ENCODE measurements at regions not wholly inside any gene's neighbourhood (a gene's known extent, or its start where the extent isn't known, plus 50 kb on each side); places are given as distances from the start of the nearest gene placed in this dataset.

- no peaks in the 10 kb centered on the region for H3K4me1 ChIP-seq (ENCODE audit: control insufficient read depth, extremely low read depth, insufficient read depth, low read length)
- no peak overlapping the region for H3K27ac ChIP-seq (ENCODE audit: insufficient read depth, low read length)
- no peaks in the 10 kb centered on the region for H3K36me3 ChIP-seq (ENCODE audit: control insufficient read depth, insufficient read depth, low read length)
- TF ChIP-seq CTCF (conservative IDR thresholded peaks at IDR 0.05 in 1 of 2, IDR thresholded peaks at IDR 0.05 in 1 of 2; ENCODE audit: low read depth in 1 of 2, low read length in 2 of 2) (no peak), EZH2 (IDR thresholded peaks at IDR 0.05; ENCODE audit: low read length, missing control alignments) (no peak)
- H3K27me3 ChIP-seq (ENCODE audit: control insufficient read depth, insufficient read depth, low read length), result peaks cover 17% of the 10 kb centered on the region
- DNase-seq (ENCODE audit: low read depth in 2 of 2), result no peak
- no peak overlapping the region for H3K4me3 ChIP-seq (replicated peaks in 1 of 4; ENCODE audit: control extremely low read depth in 1 of 4, insufficient read depth in 1 of 4, low read depth in 3 of 4, low read length in 4 of 4)
- no peaks in the 10 kb centered on the region for H3K9me3 ChIP-seq (ENCODE audit: control insufficient read depth, insufficient read depth, low read depth, low read length)
- H3K9ac ChIP-seq (ENCODE audit: insufficient read depth, low read length), result no peak overlapping the region
- H2AFZ ChIP-seq (ENCODE audit: low read length), result no peak overlapping the region
- H3K79me2 ChIP-seq (ENCODE audit: control insufficient read depth, insufficient read depth, low read length), result no peaks in the 10 kb centered on the region
- H4K20me1 ChIP-seq (ENCODE audit: control insufficient read depth, extremely low read depth, insufficient read depth, low read length), result no peaks in the 10 kb centered on the region
- no peak overlapping the region for H3K4me2 ChIP-seq (ENCODE audit: extremely low read depth, insufficient read depth, low read length)
Observed at GRCh38 chr11:11769362-11769761, 72.4 kb upstream of the USP47 start.

- no peaks in the 10 kb centered on the region for H3K79me2 ChIP-seq (ENCODE audit: control insufficient read depth, insufficient read depth, low read length)
- H3K4me1 ChIP-seq (ENCODE audit: control insufficient read depth, extremely low read depth, insufficient read depth, low read length), result no peaks in the 10 kb centered on the region
- no peak overlapping the region for H3K4me3 ChIP-seq (replicated peaks in 1 of 4; ENCODE audit: control extremely low read depth in 1 of 4, insufficient read depth in 1 of 4, low read depth in 3 of 4, low read length in 4 of 4)
- no peak for DNase-seq (ENCODE audit: low read depth in 2 of 2)
- H3K36me3 ChIP-seq (ENCODE audit: control insufficient read depth, insufficient read depth, low read length), result no peaks in the 10 kb centered on the region
- no peaks in the 10 kb centered on the region for H3K9me3 ChIP-seq (ENCODE audit: control insufficient read depth, insufficient read depth, low read depth, low read length)
- TF ChIP-seq CTCF (conservative IDR thresholded peaks at IDR 0.05 in 1 of 2, IDR thresholded peaks at IDR 0.05 in 1 of 2; ENCODE audit: low read depth in 1 of 2, low read length in 2 of 2), result no peak
- TF ChIP-seq EZH2 (IDR thresholded peaks at IDR 0.05; ENCODE audit: low read length, missing control alignments), result no peak
- H2AFZ ChIP-seq (ENCODE audit: low read length), result no peak overlapping the region
- H3K4me2 ChIP-seq (ENCODE audit: extremely low read depth, insufficient read depth, low read length), result no peak overlapping the region
- no peak overlapping the region for H3K27ac ChIP-seq (ENCODE audit: insufficient read depth, low read length)
- no peak overlapping the region for H3K9ac ChIP-seq (ENCODE audit: insufficient read depth, low read length)
- no peaks in the 10 kb centered on the region for H4K20me1 ChIP-seq (ENCODE audit: control insufficient read depth, extremely low read depth, insufficient read depth, low read length)
- H3K27me3 ChIP-seq (ENCODE audit: control insufficient read depth, insufficient read depth, low read length), result peaks cover 21% of the 10 kb centered on the region
Observed at GRCh38 chr11:11764423-11764803, 77.4 kb upstream of the USP47 start.

- no peak overlapping the region for H3K27ac ChIP-seq (ENCODE audit: insufficient read depth, low read length)
- H3K4me1 ChIP-seq (ENCODE audit: control insufficient read depth, extremely low read depth, insufficient read depth, low read length), result no peaks in the 10 kb centered on the region
- peaks cover 16% of the 10 kb centered on the region for H3K27me3 ChIP-seq (ENCODE audit: control insufficient read depth, insufficient read depth, low read length)
- H2AFZ ChIP-seq (ENCODE audit: low read length), result no peak overlapping the region
- H3K9me3 ChIP-seq (ENCODE audit: control insufficient read depth, insufficient read depth, low read depth, low read length), result no peaks in the 10 kb centered on the region
- H3K4me3 ChIP-seq (replicated peaks in 1 of 4; ENCODE audit: control extremely low read depth in 1 of 4, insufficient read depth in 1 of 4, low read depth in 3 of 4, low read length in 4 of 4), result no peak overlapping the region
- TF ChIP-seq EZH2 (IDR thresholded peaks at IDR 0.05; ENCODE audit: low read length, missing control alignments) (no peak), CTCF (conservative IDR thresholded peaks at IDR 0.05 in 1 of 2, IDR thresholded peaks at IDR 0.05 in 1 of 2; ENCODE audit: low read depth in 1 of 2, low read length in 2 of 2) (no peak)
- H3K9ac ChIP-seq (ENCODE audit: insufficient read depth, low read length), result no peak overlapping the region
- H3K36me3 ChIP-seq (ENCODE audit: control insufficient read depth, insufficient read depth, low read length), result no peaks in the 10 kb centered on the region
- no peak overlapping the region for H3K4me2 ChIP-seq (ENCODE audit: extremely low read depth, insufficient read depth, low read length)
- H4K20me1 ChIP-seq (ENCODE audit: control insufficient read depth, extremely low read depth, insufficient read depth, low read length), result no peaks in the 10 kb centered on the region
- DNase-seq (ENCODE audit: low read depth in 2 of 2), result no peak
- H3K79me2 ChIP-seq (ENCODE audit: control insufficient read depth, insufficient read depth, low read length), result no peaks in the 10 kb centered on the region
Observed at GRCh38 chr11:11763796-11764422, 77.9 kb upstream of the USP47 start.

All from fibroblast of lung (primary cell).